DMS53 treated with DMSO at 0.1 percent for 48 hours (cell line): ENCODE measurements at regions not wholly inside any gene's neighbourhood (a gene's known extent, or its start where the extent isn't known, plus 50 kb on each side); places are given as distances from the start of the nearest gene placed in this dataset.
"Not testable (repeated sequence)": the region's sequence is repeated elsewhere in the genome, so short reads cannot be mapped to it uniquely, and the experiment has no call there.

Source experiments
- DNase-seq: peaks from one replicate; lab custom pipeline; 2025; ENCODE audit not compliant: unreplicated experiment; lab: John Stamatoyannopoulos, UW

- DNase-seq = no peak
Measured at GRCh38 chr12:126219654-126220279, 1154.5 kb downstream of the AACS start.

GRCh38 chr12:126224032-126224431, 1158.8 kb downstream of the AACS start:
- no peak for DNase-seq

GRCh38 chr12:126228936-126229335, 1163.7 kb downstream of the AACS start:
- no peak for DNase-seq

GRCh38 chr12:126232711-126233110, 1167.5 kb downstream of the AACS start:
- DNase-seq = no peak

GRCh38 chr12:126233625-126234024, 1168.4 kb downstream of the AACS start:
- DNase-seq = no peak

- DNase-seq = no peak
Measured at GRCh38 chr12:126243814-126244440, 1178.7 kb downstream of the AACS start.

GRCh38 chr12:126247936-126248335, 1182.7 kb downstream of the AACS start:
- no peak for DNase-seq

GRCh38 chr12:126248871-126249403, 1183.7 kb downstream of the AACS start:
- no peak for DNase-seq

- no peak for DNase-seq
Measured at GRCh38 chr12:126258190-126258589, 1193.0 kb downstream of the AACS start.

GRCh38 chr12:126262829-126263228, 1197.6 kb downstream of the AACS start:
- DNase-seq = no peak

GRCh38 chr12:126268222-126268621, 1203.0 kb downstream of the AACS start:
- no peak for DNase-seq

GRCh38 chr12:126271159-126271558, 1205.9 kb downstream of the AACS start:
- no peak for DNase-seq

GRCh38 chr12:126282691-126283090, 1217.5 kb downstream of the AACS start:
- DNase-seq = no peak

GRCh38 chr12:126286203-126286602, 1221.0 kb downstream of the AACS start:
- no peak for DNase-seq

GRCh38 chr12:126290456-126290855, 1225.2 kb downstream of the AACS start:
- DNase-seq = no peak

- DNase-seq = not testable (repeated sequence)
Measured at GRCh38 chr12:126291987-126292386, 1226.8 kb downstream of the AACS start.

- no peak for DNase-seq
Measured at GRCh38 chr12:126295652-126296051, 1230.4 kb downstream of the AACS start.

GRCh38 chr12:126309278-126309677, 1244.0 kb downstream of the AACS start:
- DNase-seq = no peak

- no peak for DNase-seq
Measured at GRCh38 chr12:126312457-126312856, 1247.2 kb downstream of the AACS start.

GRCh38 chr12:126316411-126316810, 1251.2 kb downstream of the AACS start:
- DNase-seq = no peak

- no peak for DNase-seq
Measured at GRCh38 chr12:126337556-126338441, 1272.6 kb downstream of the AACS start.

GRCh38 chr12:126342866-126343265, 1277.6 kb downstream of the AACS start:
- DNase-seq = no peak
